ENCODE measurements at regions not wholly inside any gene's neighbourhood (a gene's known extent, or its start where the extent isn't known, plus 50 kb on each side); places are given as distances from the start of the nearest gene placed in this dataset.

DNA sequence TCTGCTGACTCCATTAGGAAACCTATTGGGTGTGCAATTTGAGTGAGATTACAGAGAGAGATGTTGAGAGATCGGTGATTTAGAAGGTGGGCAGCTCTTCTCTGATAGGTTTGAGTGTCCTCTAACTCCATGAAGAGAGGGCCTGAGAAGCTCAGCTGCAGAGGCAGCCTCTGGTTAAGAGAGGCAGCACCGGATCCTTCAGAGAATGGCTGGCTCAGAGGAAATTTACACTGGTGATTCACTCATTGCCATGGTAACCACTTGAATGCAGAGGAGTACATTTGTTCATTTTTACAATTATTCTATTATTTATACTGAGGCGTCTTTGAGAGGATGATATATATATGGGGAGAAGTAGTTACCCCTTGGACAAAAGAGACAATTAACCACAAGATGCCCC, 171.7 kb downstream of the PDGFRA start (continued):
- TF ChIP-seq, protein P1, sequence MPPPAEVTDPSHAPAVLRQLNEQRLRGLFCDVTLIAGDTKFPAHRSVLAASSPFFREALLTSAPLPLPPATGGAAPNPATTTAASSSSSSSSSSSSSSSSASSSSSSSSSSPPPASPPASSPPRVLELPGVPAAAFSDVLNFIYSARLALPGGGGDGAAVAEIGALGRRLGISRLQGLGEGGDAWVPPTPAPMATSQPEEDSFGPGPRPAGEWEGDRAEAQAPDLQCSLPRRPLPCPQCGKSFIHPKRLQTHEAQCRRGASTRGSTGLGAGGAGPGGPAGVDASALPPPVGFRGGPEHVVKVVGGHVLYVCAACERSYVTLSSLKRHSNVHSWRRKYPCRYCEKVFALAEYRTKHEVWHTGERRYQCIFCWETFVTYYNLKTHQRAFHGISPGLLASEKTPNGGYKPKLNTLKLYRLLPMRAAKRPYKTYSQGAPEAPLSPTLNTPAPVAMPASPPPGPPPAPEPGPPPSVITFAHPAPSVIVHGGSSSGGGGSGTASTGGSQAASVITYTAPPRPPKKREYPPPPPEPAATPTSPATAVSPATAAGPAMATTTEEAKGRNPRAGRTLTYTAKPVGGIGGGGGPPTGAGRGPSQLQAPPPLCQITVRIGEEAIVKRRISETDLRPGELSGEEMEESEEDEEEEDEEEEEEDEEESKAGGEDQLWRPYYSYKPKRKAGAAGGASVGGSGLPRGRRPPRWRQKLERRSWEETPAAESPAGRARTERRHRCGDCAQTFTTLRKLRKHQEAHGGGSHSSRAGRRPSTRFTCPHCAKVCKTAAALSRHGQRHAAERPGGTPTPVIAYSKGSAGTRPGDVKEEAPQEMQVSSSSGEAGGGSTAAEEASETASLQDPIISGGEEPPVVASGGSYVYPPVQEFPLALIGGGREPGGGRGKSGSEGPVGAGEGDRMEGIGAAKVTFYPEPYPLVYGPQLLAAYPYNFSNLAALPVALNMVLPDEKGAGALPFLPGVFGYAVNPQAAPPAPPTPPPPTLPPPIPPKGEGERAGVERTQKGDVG (CRISPR knock-in tag; IDR thresholded peaks at IDR 0.05) = no peak
- TF ChIP-seq SPI1 (IDR thresholded peaks at IDR 0.05; ENCODE audit: borderline replicate concordance, insufficient read depth, low read depth, low read length) = no peak
- TF ChIP-seq JUND (IDR thresholded peaks at IDR 0.05; ENCODE audit: low read depth, low read length) = no peak
- TF ChIP-seq SMAD1 (IDR thresholded peaks at IDR 0.05; ENCODE audit: low read depth, partially characterized antibody) = no peak
- TF ChIP-seq ZNF274 (IDR thresholded peaks at IDR 0.05; ENCODE audit: insufficient read depth, insufficient read length) = no peak
- TF ChIP-seq PAX5 (IDR thresholded peaks at IDR 0.05; ENCODE audit: borderline replicate concordance, low read depth, low read length) = no peak
- TF ChIP-seq CHD2 (IDR thresholded peaks at IDR 0.05; ENCODE audit: borderline replicate concordance, low read depth, low read length) = no peak
- TF ChIP-seq EGR1 (IDR thresholded peaks at IDR 0.05; ENCODE audit: borderline replicate concordance in 1 of 2, low read depth in 2 of 2, low read length in 2 of 2) = no peak
- no peak for TF ChIP-seq SUPT20H (IDR thresholded peaks at IDR 0.05; ENCODE audit: borderline replicate concordance, control insufficient read depth, low read depth, low read length)

DNA sequence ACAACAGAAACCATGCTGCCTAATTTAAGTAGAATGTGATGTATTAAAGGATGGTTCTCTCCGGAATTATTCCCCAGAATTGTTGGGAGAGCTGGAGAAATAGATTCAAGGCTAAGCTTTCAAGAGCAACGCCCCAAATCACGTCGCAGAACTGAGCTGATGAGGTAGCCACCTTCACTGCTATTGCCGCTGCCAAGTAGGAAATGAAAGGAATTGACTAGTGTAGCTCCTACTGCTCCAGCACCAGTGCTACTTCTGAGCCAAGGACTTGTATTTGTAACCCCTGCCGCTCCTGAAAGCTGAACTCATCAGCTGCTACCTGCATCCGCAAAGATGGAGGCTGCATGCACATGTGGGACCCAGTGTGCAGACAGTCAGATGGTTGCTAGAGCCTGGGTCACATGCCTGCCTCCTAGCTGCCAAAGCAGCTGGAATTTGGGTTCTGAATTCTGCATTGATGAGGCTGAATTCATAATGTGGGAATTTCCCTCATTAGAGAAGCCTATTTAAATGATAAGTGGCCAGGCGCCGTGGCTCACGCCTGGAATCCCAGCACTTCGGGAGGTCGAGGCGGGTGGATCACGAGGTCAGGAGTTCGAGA, 173.9 kb downstream of the PDGFRA start:
- no peaks in the 10 kb centered on the region for H4K20me1 ChIP-seq (ENCODE audit: control insufficient read depth, insufficient read depth)
- intact Hi-C loops (cut with micrococcal nuclease; ENCODE audit: unreplicated experiment) = no loop called here
- H3K9ac ChIP-seq (ENCODE audit: control insufficient read depth, insufficient read depth, low read length) = no peak overlapping the region
- H3K4me2 ChIP-seq (ENCODE audit: control insufficient read depth, insufficient read depth) = no peak overlapping the region
- H3K9me3 ChIP-seq (replicated peaks; ENCODE audit: control insufficient read depth, insufficient read depth, low read length) = no peaks in the 10 kb centered on the region
- ChIA-PET POLR2A (no interaction called here), RAD21 (ENCODE audit: unreplicated experiment) (interaction anchor here (0.8 kb wide), 1 partner anchor 8 kb away, joined by 4 read pairs; no protein-coding TSS in a partner anchor), CTCF (no interaction called here), SMC1A (ENCODE audit: uncharacterized antibody, unreplicated experiment) (no interaction called here)
- no peaks in the 10 kb centered on the region for H3K27me3 ChIP-seq (replicated peaks in 1 of 2; ENCODE audit: control insufficient read depth in 2 of 2, insufficient read depth in 2 of 2, low read length in 1 of 2)
- 36% methylated on average over 15 of the region's 15 CpGs for WGBS (ENCODE audit: insufficient coverage, insufficient replicate concordance, low lambda C conversion rate, missing lambda C conversion rate)
- H3K27ac ChIP-seq (ENCODE audit: control insufficient read depth, insufficient read depth) = no peak overlapping the region
- no peaks in the 10 kb centered on the region for H3K4me1 ChIP-seq (ENCODE audit: control insufficient read depth, insufficient read depth, low read length)
- TF ChIP-seq, protein P2, sequence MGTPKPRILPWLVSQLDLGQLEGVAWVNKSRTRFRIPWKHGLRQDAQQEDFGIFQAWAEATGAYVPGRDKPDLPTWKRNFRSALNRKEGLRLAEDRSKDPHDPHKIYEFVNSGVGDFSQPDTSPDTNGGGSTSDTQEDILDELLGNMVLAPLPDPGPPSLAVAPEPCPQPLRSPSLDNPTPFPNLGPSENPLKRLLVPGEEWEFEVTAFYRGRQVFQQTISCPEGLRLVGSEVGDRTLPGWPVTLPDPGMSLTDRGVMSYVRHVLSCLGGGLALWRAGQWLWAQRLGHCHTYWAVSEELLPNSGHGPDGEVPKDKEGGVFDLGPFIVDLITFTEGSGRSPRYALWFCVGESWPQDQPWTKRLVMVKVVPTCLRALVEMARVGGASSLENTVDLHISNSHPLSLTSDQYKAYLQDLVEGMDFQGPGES (IDR thresholded peaks at IDR 0.05) = no peak
- TF ChIP-seq, protein P3, sequence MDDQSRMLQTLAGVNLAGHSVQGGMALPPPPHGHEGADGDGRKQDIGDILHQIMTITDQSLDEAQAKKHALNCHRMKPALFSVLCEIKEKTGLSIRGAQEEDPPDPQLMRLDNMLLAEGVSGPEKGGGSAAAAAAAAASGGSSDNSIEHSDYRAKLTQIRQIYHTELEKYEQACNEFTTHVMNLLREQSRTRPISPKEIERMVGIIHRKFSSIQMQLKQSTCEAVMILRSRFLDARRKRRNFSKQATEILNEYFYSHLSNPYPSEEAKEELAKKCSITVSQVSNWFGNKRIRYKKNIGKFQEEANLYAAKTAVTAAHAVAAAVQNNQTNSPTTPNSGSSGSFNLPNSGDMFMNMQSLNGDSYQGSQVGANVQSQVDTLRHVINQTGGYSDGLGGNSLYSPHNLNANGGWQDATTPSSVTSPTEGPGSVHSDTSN (IDR thresholded peaks at IDR 0.05; ENCODE audit: insufficient replicate concordance, low read depth, low read length) = no peak
- TF ChIP-seq CREM (IDR thresholded peaks at IDR 0.05; ENCODE audit: low read depth) = no peak
- no peak for TF ChIP-seq ZNF217 (IDR thresholded peaks at IDR 0.05)
- no peak for TF ChIP-seq POLR2A (IDR thresholded peaks at IDR 0.05; ENCODE audit: low read depth, low read length)
- no peak for TF ChIP-seq SPI1 (IDR thresholded peaks at IDR 0.05; ENCODE audit: borderline replicate concordance, insufficient read depth, low read depth, low read length)
- H3K36me3 ChIP-seq (ENCODE audit: control insufficient read depth in 2 of 2, insufficient read depth in 2 of 2, low read length in 1 of 2) = no peaks in the 10 kb centered on the region
- no peak for DNase-seq (ENCODE audit: low read depth, low spot score)
- no peak for ATAC-seq
- no peak overlapping the region for H3K4me3 ChIP-seq
- no peak for FAIRE-seq
- H2AFZ ChIP-seq (ENCODE audit: control insufficient read depth, low read depth, low read length) = no peak overlapping the region
- BruUV-seq (replicated peaks) = no TSS peak
- in situ Hi-C loops (cut with MboI) = no loop called here
- no peaks in the 10 kb centered on the region for H3K79me2 ChIP-seq (ENCODE audit: control insufficient read depth, insufficient read depth, low read length)

Data from GM12878 (cell line).